ES-I3 (cell line): ENCODE measurements at regions not wholly inside any gene's neighbourhood (a gene's known extent, or its start where the extent isn't known, plus 50 kb on each side); places are given as distances from the start of the nearest gene placed in this dataset.

Experiments
- H3K36me3 ChIP-seq: 2 replicates; pipeline ENCODE4 v1.6.1; 2013; ENCODE audit warnings: mild to moderate bottlenecking, low read length, control low read depth, moderate library complexity; ENCODE audit not compliant: insufficient read depth
- H3K4me1 ChIP-seq: 2 replicates; pipeline ENCODE4 v1.6.1; 2013; ENCODE audit warnings: mild to moderate bottlenecking, control low read depth, low read length; ENCODE audit not compliant: insufficient read depth
- H3K9ac ChIP-seq: 2 replicates; pipeline ENCODE4 v1.6.1; 2013; ENCODE audit warnings: low read depth, mild to moderate bottlenecking, low read length, moderate library complexity
- H3K9me3 ChIP-seq: 2 replicates; pipeline ENCODE4 v1.6.1; 2013; ENCODE audit warnings: mild to moderate bottlenecking, low read length, moderate library complexity; ENCODE audit not compliant: control insufficient read depth, insufficient read depth

DNA sequence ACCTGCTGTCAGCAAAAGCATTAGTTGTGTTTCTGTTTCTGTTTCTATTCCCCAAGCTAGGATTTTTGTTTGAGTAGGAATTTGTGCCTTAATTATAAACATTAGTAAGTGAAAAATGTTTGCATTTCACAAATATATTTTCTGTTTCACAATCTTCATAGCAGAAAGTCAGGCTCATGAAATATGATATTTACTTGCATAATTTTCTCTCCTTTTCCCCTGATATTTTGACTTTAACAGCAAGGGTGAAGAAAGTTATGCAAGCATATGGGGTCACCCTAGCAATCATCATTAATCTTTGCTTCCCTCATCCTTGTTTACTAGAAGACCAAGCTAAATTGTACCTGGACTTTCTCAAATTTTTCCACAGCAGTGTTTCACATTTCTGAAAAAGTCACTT lies 140.3 kb upstream of the SEMA6D start:
- Histone ChIP-seq H3K9ac (no peak overlapping the region), H3K9me3 (no peaks in the 10 kb centered on the region), H3K36me3 (no peaks in the 10 kb centered on the region), H3K4me1 (no peaks in the 10 kb centered on the region)

GRCh38 chr15:47577461-47577860 lies 139.8 kb upstream of the SEMA6D start:
- Histone ChIP-seq H3K9ac (no peak overlapping the region), H3K36me3 (no peaks in the 10 kb centered on the region), H3K4me1 (no peaks in the 10 kb centered on the region), H3K9me3 (no peaks in the 10 kb centered on the region)

DNA sequence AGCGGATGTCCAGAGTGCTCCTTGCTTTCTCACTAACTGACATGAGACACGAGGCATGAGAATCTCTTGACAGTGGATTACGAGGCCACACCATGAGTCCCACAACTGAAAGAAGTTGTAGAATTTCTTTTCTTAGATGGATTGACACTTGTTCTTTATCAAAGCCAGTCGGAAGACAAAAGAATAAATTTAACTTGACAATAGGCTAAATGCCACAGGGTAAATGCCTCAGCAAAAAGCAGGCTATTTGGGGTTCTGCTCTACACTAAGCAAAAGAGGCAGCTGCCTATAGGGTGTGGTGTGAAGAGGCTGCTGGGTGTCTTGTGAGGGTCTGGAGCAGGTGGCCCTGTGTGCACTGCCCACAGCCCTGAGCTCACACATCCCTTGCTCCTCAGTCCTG lies 135.1 kb upstream of the SEMA6D start:
- H3K9me3 ChIP-seq = no peaks in the 10 kb centered on the region
- H3K4me1 ChIP-seq = no peaks in the 10 kb centered on the region

DNA sequence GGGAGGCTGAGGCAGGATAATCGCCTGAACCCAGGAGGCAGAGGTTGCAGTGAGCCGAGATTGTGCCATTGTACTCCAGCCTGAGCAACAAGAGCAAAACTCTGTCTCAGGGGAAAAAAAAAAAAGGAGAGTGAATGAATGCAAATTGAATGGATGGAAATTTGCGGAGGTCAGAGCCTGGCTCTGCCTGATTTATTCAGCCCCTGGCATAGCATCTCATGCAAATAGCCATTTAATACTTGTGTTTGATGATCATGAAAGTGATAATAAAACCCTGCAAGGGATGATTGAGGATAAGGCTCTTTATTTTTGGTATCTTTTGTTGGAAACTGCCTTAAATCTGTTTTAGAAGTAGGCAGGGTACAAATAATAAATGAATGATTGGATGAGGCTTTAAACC lies 133.0 kb upstream of the SEMA6D start:
- Histone ChIP-seq H3K4me1 (peaks cover 4% of the 10 kb centered on the region; the same call in 1 of the 2 replicates), H3K9ac (no peak overlapping the region), H3K9me3 (no peaks in the 10 kb centered on the region)

More for the DNA sequence above, 135.1 kb upstream of the SEMA6D start:
- H3K36me3 ChIP-seq = no peaks in the 10 kb centered on the region
- no peak overlapping the region for H3K9ac ChIP-seq

GRCh38 chr15:47586653-47587224 lies 130.6 kb upstream of the SEMA6D start:
- Histone ChIP-seq H3K9me3 (no peaks in the 10 kb centered on the region), H3K4me1 (peaks cover 4% of the 10 kb centered on the region; the same call in 1 of the 2 replicates), H3K36me3 (no peaks in the 10 kb centered on the region), H3K9ac (no peak overlapping the region)

More for the DNA sequence above, 133.0 kb upstream of the SEMA6D start:
- H3K36me3 ChIP-seq = no peaks in the 10 kb centered on the region

DNA sequence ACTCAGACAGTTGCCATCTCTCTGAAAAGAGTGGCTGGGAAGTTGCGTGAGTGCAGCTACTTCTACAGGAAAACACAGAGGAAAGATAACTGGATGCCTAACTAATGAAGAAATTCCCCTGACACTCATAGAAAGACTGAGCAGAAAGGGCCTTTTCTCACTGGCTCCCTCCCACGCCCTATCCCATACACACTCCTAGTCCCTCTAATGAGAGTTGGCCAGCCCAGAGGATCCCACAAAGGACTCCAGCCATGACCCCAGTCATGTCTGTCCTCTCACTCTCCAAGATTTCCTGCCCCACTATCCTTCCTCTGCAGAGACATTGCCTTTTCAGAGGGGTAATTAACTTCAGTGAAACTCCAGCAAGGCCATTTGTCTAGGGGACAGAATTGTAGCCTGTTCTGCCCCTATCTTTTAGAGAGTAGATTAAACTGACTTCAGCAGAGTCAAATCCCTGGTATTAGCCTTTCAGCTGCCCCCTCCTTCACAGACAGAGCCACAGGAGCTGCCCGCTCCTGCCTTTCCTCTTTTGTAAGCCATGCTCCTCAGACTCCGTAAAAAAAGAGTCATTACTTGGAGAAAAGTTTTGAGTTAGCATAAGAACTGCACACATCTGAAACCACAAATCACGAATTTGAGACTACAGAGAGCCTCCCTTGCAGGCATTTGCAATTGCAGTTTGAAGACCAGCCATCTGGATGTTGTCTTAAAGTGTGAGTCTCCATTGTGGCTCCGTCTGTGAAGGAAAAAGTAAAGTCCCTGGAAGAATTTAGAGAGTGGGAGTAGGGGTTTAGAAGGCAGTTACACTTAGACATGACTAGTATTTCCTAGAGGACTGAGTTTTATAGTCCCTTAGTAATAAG lies 129.1 kb upstream of the SEMA6D start:
- Histone ChIP-seq H3K4me1 (peaks cover 4% of the 10 kb centered on the region; the same call in 1 of the 2 replicates), H3K9me3 (no peaks in the 10 kb centered on the region), H3K9ac (no peak overlapping the region), H3K36me3 (no peaks in the 10 kb centered on the region)

GRCh38 chr15:47588958-47589357 lies 128.3 kb upstream of the SEMA6D start:
- peaks cover 4% of the 10 kb centered on the region; the same call in 1 of the 2 replicates for H3K4me1 ChIP-seq
- H3K9ac ChIP-seq = no peak overlapping the region
- no peaks in the 10 kb centered on the region for H3K9me3 ChIP-seq
- no peaks in the 10 kb centered on the region for H3K36me3 ChIP-seq

GRCh38 chr15:47598996-47599395 lies 118.3 kb upstream of the SEMA6D start:
- Histone ChIP-seq H3K36me3 (no peaks in the 10 kb centered on the region), H3K4me1 (peaks cover 18% of the 10 kb centered on the region; the same call in 1 of the 2 replicates), H3K9me3 (no peaks in the 10 kb centered on the region), H3K9ac (no peak overlapping the region)

DNA sequence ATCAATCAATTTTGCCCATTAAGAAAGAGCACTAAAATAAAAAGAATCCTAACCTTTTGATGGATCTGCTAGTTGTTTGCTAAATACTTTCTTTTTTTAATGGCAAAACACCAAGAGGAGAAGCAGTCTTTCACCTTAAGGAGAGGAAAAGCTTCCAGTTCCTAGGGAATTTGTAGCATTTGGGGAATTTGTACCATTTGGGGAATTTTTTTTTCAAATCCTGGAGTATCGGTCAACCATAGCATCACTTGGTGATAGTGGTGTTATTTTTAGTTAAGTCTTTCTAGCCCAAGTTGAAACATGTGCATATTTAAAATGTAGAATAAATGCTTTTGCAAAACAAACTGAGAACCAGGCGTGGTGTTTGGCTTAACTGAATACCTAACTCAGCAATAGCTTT lies 117.5 kb upstream of the SEMA6D start:
- Histone ChIP-seq H3K36me3 (no peaks in the 10 kb centered on the region), H3K9ac (no peak overlapping the region), H3K4me1 (peaks cover 18% of the 10 kb centered on the region; the same call in 1 of the 2 replicates), H3K9me3 (no peaks in the 10 kb centered on the region)

DNA sequence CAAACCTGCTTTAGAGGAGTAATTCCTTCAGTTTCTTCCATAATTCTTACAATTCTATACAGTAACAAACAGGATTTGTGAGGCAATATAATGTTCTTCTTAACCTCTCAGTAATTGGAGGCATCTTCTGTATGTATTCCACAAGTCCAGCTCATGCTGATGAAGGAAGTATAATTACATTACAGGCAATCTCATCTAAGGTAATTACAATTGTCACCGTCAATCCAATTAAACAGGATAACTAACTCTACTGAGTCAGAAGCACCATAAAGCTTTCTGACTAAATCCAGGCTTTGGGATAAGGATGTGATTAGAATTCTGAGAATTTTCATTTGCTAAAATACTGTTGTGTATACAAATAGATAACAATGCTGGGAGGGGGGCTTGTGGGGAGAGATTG lies 115.2 kb upstream of the SEMA6D start:
- Histone ChIP-seq H3K4me1 (peaks cover 18% of the 10 kb centered on the region; the same call in 1 of the 2 replicates), H3K9ac (no peak overlapping the region), H3K9me3 (no peaks in the 10 kb centered on the region), H3K36me3 (no peaks in the 10 kb centered on the region)

- Histone ChIP-seq H3K4me1 (peaks cover 18% of the 10 kb centered on the region; the same call in 1 of the 2 replicates), H3K9me3 (no peaks in the 10 kb centered on the region), H3K9ac (no peak overlapping the region), H3K36me3 (no peaks in the 10 kb centered on the region)
These were observed 114.3 kb upstream of the SEMA6D start for GRCh38 chr15:47603026-47603425.

DNA sequence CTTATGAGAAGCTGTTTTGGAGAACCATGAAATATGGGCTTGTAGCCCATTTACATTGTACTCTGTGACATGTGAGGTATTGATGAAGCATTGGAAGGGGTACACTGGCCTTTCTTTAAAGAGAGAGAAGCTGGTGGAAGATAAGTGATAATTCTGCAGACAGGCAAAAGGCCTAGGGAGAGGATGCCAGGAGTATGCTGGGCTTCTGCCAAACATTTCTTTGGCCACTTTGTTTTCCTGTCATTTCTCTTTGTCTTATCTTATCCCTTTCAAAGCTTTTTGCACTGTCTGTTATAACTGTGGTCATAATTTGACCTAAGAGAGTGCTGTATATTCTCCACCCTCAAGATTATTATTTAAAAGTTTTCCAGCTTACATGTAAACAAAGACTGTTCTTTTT lies 109.6 kb upstream of the SEMA6D start:
- no peaks in the 10 kb centered on the region for H3K36me3 ChIP-seq
- H3K9me3 ChIP-seq = no peaks in the 10 kb centered on the region

DNA sequence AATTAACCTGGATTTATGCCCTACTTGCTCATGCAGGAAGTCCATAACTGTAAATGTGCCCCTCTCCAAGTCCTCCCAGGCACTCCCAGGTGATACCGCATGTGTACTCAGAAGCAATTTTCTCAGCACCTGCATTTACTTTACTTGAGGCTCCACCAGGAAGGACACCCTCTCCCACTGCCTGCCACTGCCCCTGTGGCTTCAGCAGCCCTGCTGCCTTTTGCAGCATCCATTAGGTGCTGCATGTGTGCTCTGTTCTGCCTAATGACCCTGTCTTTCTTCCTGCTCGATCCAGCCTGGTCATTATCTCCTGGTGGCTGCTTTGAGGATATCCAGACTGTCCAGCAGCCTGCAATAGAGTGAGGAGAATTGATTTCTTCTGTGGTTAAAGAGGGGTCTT lies 107.6 kb upstream of the SEMA6D start:
- Histone ChIP-seq H3K4me1 (no peaks in the 10 kb centered on the region), H3K9ac (no peak overlapping the region), H3K36me3 (no peaks in the 10 kb centered on the region), H3K9me3 (no peaks in the 10 kb centered on the region)

More for the DNA sequence above, 109.6 kb upstream of the SEMA6D start:
- Histone ChIP-seq H3K9ac (no peak overlapping the region), H3K4me1 (no peaks in the 10 kb centered on the region)

DNA sequence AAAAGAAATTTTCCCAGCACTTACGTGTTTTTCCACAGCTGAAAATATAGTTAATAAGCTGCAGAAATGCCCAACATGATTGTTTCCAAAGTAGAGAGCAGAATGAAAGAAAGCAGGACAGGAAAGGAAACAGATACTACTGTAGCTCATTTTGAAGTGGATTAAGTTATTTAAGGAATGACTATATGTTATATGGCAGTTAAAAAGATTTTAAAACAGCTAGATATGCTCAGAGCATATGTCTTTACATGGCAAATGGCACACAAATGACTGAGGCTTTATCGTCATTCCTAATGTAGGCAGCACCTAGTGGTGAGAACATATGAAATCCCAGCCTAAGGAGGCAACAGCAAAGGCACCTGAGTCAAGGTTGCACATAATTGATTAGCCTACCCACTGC lies 106.6 kb upstream of the SEMA6D start:
- H3K9ac ChIP-seq = no peak overlapping the region
- no peaks in the 10 kb centered on the region for H3K4me1 ChIP-seq
- no peaks in the 10 kb centered on the region for H3K36me3 ChIP-seq
- H3K9me3 ChIP-seq = no peaks in the 10 kb centered on the region
